ENCODE measurements at regions not wholly inside any gene's neighbourhood (a gene's known extent, or its start where the extent isn't known, plus 50 kb on each side); places are given as distances from the start of the nearest gene placed in this dataset.
"Not testable (repeated sequence)": the region's sequence is repeated elsewhere in the genome, so short reads cannot be mapped to it uniquely, and the experiment has no call there.

DNA sequence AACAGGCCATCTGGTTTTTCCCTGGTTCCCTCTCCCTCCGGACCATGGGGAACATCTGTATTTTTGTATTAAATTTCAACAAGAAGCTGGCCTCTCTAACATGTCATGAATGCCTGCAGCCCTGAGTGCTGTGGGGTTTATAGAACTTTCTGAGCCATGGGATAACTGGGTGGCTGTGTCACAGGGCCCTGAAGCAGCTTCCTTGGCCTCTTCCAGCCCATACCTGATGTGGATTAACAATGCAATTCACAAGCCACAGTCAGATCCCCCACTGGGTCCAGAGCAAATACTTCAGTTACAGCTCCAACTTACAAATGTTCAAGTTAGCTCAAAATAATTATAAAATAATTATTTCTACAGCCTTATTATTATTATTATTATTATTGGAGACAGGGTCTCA lies 307.8 kb upstream of the CELF4 start:
- no peak for DNase-seq

DNA sequence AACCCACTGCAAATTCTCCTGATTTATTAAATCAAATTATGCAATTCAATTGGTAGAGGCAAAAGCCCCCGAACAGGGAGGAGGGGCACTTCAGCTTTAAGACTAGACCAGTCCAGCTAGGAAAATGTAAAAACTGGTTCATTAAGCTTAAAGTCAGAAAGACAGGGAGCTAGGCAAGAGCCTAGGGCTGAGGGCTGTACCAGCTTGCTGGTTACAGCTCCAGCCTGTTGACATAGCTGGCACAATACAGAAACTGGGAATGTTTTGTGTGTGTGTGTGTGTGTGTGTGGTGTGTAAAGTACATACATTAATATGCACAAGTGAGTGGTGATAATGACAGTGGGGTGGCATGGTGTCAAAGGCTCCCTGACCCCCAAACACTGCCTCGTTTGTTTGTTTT lies 307.0 kb upstream of the CELF4 start:
- no peak for DNase-seq

DNA sequence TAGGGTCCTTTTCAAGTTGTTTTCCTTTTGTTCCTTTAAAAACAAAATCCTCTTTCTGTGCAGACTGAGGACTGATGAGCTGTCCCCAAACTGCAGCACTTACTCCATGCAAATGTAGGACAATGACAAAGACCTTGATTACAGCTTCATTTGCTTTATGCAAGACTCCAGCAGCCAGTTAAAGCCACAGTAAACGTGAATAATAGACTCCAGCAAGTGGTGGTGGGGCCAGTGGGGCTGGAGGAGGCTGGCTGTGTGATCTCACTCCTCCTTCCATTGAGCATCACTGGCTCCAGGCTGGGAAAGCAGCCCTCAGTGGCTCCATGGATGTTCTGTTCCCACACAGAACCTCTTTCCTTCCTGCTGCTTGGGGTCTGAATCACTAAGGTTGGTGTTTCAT lies 306.0 kb upstream of the CELF4 start:
- no peak for DNase-seq

DNA sequence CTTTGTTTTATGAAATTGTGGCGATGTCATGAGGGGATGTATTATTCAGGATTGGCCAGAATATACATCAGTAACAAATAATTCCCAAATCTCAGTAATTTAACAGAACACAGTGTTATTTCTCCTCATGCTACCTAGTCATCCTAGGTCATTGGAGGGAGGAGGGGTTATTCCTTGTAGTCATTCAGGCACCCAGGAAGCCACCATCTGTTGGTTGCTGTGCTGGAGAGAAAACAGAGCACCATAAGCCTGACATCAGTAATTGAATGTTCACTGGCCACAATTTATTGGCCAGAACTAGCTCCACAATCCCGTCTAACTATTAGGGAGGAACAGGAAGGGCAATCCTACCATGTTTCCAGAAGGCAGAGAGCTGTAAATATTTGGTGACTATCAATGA lies 303.5 kb upstream of the CELF4 start:
- DNase-seq, result no peak

DNA sequence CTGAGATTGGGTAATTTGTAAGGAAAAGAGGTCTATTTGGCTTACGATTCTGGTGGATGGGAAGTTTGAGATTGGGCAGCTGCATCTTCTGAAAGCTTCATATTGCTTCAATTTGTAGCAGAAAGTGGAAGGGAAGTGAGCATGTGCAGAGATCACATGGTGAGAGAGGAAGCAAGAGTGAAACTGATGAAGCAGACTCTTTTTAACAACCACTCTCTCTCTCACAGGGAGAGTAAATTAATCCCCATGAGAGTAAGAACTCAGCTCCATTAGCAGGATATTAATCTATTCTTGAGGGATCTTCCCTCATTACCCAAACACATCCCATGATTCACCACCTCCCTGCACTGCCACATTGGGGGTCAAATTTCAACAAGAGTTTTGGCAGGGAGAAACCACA lies 298.5 kb upstream of the CELF4 start:
- DNase-seq, result no peak

DNA sequence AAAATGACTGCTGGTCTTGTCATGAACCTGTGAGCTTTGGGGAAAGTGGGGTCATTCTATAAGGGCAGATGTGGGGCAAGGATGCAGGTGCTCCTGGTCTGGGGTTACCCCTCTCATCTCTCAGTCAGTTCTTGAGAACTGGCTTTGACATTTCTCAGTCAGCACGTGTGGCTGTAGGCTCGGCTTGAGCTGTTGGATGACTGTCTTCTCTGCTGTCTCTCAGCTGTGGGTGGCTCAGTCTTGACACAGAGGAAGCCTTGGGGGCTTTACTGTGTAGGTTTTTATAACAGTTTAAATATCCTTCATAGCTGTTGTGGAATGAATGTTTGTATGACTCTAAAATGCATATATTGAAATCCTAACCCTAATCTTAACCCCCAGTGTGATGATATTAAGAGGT lies 296.4 kb upstream of the CELF4 start:
- DNase-seq, result no peak

DNA sequence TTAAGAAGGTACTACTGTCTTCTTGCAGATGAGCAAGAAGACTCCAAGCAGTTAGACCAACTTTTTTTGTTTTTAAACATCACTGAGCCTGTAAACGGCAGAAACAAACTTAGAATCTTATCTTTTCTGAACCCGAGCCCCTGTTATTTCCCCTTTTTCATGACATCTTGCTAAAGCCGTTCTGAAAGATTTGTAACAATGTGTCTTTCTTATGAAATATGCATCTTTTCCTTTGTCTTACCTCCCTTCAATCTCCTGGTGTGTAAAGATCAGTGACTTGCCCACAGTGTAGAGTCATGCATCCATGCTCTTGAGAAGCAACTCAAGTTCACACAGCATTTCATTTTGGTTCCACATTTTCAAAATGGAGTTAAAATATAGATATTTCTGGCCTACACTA lies 288.8 kb upstream of the CELF4 start:
- DNase-seq, result no peak

DNA sequence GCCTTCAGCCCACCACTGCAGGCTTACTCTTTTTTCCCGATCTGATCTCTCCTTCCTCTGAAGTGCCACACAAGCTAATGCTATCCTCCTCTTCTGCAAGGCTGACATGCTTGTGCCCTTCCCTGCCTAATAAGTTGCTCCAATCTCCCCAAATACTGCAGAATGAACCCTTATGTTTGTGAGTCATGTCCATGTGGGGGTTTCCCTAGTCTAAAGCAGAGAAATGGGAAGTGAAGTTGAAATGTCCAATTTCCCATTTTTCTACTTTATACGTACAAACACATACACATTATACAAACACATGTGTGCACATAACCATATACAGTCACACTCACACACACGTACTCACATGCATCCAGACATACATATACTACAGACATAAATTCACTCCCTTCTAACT lies 288.1 kb upstream of the CELF4 start:
- no peak for DNase-seq

DNA sequence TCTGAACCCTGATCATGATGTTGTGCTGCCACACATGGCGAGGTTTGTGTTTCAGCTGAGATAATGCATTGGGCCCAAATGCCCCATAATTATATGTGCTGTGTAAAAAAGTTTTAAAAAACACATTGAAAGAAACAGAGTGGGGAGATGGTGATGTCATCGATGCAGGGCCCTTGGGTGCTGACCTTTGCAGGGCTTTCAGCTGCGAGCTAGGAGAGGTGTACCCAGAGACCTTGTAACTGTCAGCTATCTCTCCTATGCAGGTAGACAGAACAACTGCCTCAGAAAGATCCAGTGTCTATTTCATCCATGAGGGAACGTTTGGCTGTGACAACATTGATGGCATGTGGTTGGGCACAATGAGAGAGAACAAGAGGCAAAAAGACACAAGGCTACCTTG lies 286.9 kb upstream of the CELF4 start:
- DNase-seq, result no peak

DNA sequence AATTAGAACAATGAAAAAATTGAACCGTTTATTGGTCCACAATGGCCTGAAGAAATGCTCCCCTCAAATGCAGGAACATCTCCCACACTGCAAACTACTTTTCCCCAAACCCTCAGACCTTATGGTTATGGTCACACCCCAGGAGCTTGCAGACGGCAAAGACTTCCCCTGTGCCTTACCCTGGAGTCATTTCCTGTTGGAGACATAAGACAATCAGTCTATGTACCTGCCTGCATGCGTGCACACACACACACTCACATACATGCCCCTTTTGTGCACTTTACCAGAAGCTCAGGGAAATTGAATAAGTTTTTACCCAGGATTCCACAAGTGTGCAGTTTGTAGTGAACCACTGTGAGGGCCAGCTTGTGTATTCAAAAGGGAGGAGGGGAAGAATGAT lies 281.9 kb upstream of the CELF4 start:
- no peak for DNase-seq

DNA sequence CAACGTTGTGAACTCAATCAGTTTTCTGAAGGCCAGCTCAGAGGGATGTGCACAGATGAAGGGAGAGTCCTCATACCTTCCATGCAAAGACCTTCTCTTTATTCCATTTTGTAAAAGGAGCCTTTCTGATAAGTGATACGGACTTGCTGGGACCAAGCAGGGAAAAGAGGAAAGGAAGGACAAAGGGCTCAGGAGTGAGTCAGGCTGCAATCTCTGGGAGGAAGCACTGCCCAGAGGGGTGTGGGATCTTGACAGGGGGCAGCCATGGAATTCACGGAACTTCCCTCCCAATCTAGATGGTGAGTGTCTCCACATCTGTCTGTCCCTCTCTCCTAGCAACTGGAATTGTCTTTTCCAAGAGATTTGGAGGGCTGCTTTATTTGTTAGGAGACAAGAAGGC lies 281.4 kb upstream of the CELF4 start:
- DNase-seq, result no peak

DNA sequence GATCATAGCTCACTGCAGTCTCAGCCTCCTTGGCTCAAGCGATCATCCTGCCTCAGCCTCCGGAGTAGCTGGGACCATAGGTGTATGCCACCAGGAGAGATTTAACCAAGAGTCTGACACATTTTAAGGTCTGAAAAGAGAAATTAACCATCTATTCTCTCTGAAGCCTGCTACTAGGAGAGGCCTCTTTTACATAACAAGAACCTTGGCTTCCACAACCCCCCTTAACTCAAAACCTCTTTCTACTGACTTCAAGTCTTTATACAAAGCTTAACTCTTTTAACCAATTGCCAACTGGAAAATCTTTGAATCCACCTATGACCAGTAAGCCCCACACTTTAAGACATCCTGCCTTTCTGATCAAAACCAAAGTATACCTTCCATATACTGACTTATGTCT lies 279.9 kb upstream of the CELF4 start:
- no peak for DNase-seq

DNA sequence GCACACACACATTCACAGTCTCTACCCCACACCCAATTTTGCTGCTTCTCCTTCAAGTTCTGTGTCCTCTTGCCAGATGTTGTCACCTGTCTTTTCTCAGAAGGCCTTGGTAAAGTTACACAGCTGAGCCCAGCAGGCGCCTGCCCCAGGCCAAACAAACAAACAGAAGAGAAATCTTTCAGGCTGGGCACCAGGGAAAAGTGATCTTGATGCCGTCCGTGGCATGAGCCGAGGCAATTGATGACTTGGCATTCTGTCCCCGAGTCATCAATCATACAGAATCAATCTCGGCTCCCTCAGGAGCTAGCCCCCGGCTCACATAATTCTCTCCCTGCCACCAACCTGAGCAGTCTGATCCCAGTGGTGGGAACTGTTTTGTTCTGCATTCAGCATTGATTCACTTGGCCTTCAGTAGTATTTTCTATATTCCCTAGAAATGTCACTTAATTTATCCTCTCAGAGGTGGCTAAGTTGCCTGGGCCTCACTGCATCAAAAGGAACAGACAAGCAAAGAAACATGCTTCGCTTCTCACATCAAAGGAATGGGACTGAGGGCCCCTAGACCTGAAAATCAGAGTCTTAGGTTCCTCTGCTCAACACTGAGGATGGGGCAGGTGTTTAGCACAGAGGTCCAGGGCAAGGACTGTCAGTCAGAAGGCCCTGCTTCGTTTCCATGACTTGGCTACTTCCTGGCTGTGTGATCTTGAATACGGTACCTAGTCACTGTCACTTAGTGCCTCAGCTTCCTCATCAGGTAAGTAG lies 278.8 kb upstream of the CELF4 start:
- no peak for DNase-seq

DNA sequence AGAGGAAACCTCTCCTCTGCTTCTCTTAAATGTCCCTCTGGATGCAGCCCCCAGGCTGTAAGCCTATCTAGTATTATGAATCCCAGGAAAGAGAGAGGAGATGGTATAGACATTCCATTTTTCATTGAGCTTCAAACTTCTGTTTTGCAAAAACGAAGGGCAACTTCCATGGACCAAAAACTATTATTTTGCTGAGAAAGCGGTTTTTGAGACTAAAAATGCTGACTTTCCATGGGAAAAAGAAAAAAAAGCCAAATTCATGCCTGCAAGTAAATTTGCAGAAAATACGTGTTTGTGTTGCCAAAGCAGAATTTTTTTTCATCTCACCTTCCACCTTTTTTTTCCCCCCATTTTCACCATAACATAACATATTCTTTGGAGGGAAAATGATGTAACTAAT lies 272.5 kb upstream of the CELF4 start:
- DNase-seq, result no peak

DNA sequence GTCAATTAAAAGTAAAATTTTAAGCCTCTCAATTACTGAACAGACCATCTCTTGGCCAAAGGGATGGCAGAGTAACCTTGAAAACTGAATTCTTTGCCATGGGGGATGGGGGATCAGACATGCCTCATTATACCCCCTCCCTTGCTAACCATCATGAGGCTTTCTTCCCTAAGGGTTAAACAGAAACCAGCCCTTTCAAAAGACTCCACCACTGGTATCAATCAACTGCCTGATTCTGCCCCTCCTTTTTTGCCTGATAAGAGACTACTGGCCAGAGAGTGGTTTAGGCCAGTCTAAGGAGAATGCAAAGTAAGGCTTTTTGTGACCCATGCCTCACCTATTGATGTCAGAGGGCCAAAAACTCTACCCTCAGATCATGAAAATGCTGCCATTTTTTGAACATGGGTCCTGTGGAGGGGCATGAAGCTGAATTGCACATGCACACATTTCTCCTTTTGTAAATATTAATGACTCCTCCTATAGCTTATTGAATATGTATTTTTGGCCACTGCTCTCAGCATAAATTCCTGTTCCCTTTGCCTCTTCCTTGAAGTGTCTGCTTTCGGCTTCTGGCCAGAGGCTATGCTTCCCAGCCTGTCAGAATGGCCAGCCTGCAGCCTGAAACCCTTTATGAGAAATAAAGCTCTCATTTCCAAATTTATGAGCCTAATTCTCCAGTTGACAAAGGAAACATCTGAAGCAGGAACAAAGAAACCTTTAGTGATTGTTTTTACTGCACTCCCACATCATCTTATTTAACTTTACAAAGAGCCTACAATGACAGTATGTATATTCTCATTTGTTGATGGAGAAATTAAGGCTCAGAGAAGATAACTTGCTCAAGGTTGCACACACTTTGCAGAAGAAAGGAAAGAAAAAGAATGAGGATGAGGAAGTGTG lies 270.7 kb upstream of the CELF4 start:
- DNase-seq, result no peak

DNA sequence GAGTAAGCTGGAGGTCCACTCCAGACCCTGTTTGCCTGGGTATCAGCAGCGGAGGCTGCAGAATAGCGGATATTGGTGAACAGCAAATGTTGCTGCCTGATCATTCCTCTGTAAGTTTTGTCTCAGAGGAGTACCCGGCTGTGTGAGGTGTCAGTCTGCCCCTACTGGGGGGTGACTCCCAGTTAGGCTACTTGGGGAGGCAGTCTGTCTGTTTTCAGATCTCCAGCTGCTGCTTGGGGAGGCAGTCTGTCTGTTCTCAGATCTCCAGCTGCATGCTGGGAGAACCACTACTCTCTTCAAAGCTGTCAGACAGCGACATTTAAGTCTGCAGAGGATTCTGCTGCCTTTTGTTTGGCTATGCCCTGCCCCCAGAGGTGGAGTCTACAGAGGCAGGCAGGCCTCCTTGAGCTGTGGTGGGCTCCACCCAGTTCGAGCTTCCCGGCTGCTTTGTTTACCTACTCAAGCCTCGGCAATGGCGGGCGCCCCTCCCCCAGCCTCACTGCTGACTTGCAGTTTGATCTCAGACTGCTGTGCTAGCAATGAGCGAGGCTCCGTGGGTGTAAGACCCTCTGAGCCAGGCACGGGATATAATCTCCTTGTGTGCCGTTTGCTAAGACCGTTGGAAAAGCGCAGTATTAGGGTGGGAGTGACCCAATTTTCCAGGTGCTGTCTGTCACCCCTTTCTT lies 266.6 kb upstream of the CELF4 start:
- not testable (repeated sequence) for DNase-seq

DNA sequence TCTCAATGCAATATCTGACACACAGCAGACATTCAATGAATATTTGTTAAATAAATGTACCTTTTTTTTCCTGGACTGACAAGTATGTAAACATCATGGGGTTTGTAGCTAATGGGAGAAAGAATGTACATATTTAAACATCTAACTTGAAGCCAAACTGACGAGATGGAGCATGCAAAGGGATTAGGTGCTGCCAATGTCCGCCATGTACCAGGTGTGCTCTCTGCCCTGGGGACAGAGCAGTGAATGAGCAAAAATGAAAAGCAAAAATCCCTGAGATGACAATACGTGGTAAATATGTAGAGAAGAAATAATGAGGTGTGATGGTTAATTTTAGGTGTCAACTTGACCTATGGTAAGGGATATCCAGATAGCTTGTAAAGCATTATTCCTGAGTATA lies 247.4 kb upstream of the CELF4 start:
- DNase-seq, result no peak

DNA sequence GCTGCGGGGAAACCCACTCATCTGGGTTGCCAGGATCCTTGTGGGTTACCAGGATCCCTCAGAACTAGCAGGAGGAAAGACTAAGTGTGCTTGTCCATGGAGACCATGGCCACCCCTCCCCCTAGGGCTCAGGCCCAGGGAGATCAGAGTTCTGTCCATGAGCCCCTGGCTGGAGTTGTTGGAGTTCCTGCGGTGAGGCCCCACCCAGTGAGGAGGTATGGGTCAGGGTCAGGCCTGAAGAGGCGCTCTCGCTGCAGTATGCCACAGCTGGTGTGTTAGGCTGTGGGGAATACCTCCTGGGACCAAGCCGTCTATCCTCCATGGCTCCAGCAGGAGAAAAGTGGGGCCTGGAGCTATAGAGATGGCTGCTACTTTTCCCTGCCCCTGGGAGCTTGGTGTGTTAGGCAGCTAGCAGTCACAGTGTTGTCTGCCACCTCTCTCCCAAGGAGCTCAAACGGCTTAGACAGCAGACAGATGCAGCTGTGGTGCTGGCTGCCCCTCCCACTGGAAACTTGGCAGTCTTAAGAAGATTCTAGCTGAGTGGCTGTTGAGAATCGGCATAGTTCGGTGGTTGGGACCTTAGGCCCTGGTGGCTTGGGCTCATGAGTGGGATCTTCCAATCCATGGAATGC lies 240.3 kb upstream of the CELF4 start:
- DNase-seq, result no peak

DNA sequence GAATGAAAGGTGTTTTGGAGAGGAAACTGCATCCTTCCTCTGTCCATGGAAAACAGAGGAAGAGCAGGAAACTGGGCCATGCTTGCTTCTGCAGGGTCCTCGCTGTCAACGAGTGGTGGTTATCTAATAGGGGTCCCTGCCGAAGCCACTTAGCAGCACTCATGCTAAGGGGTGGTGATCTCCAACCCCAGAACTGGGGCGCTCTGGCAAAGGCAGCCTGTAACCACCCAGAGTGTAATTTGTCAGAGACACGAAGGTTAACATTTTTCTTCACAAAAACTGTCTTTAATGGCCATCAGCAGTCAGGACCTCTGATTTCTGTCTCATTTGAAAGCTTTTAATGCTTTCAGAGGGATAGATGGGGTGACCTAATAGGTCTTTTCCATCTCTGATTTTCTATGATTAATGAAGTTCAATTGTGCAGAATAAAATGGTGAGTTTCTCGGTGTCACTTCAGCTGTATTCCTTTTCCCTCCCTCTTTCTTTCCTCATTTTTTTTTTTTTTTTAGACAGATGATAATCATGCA lies 231.3 kb upstream of the CELF4 start:
- DNase-seq, result no peak

DNA sequence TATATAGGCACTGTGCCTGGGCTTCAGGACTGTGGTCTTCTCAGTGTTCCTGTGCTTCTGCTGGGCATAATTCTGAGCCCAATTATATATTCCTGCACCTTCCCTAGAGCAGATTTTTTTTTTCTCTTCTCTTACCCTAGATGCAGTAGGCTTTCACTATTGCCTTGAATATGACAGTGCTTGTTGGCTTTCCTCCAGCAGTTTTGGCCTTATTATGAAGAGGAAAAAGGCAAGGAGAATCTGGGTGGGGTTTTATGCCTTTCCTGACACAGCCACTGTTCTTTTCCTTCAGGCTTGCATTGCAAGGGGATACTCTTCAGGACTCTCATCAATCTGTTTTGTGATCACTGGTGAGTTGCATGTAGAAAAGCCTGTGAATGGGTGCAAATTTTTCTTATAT lies 221.9 kb upstream of the CELF4 start:
- DNase-seq, result no peak

DNA sequence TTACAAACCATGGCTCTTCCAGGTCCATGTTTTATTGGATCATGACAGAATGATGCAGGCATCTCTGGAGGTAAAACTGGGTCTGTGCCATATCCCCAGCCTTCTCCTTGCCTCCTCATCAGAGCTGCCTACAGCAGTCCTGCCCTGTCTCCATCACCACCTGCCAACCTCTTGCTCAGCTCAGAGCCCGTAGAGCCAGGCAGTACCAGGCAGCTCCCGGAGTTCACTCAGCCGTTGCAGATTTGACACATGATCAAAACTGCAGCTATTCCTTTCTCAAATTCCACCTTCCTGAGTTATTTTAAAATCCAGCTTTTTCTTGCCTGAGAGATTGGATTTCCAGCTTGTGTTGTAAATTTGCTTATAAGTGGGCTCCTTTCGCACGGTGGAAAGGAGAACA lies 218.2 kb upstream of the CELF4 start:
- no peak for DNase-seq

DNA sequence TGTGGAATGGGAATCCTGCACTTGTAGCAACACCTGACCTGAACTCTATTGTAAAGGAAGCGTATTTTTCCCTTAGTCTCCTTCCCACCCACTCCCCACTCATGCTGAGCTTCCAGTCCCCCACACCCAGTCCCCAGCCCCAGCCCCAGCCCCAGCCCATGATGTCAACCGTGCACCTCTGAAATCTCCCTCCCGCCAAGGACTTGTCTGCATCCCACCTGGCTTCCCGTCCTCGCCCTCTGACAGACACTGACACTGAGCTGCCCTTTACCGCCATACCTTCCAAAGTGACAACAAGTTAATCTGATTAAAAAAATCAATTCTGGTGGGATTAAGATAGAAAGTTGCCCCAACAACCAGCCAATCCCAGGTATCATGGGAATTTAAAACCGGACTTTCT lies 213.6 kb upstream of the CELF4 start:
- no peak for DNase-seq
